Liver (tissue), 3 donors: ENCODE measurements at regions not wholly inside any gene's neighbourhood (a gene's known extent, or its start where the extent isn't known, plus 50 kb on each side); places are given as distances from the start of the nearest gene placed in this dataset.

Experiments
- CTCF ChIP-seq: fragments of 150-350 bp; IDR thresholded peaks from 2 replicates; pipeline ENCODE4 v1.5.1; 2017; ENCODE audit warnings: improper control_type of control experiment, low read depth, low read length; ENCODE audit not compliant: missing input control
- JUND ChIP-seq, 2 donors: IDR thresholded peaks; 2 replicates each; pipeline ENCODE4 v1.6.1; 2016; ENCODE audit warnings: antibody characterized with exemption in 2 of 2
- RAD21 ChIP-seq, 2 donors: IDR thresholded peaks; 2 replicates each; pipeline ENCODE4 v1.6.1; 2016; ENCODE audit warnings: antibody characterized with exemption in 2 of 2, mild to moderate bottlenecking in 2 of 2
- REST ChIP-seq: IDR thresholded peaks from 2 replicates; pipeline ENCODE4 v1.6.1; 2016; ENCODE audit warnings: antibody characterized with exemption, mild to moderate bottlenecking
- RXRA ChIP-seq, 2 donors: IDR thresholded peaks; 2 replicates each; pipeline ENCODE4 v1.6.1; 2017 to 2018; ENCODE audit warnings: antibody characterized with exemption in 2 of 2, mild to moderate bottlenecking in 1 of 2
- TF ChIP-seq, protein P1 (sequence below): IDR thresholded peaks from 2 replicates; pipeline ENCODE4 v1.6.1; 2016; ENCODE audit warnings: antibody characterized with exemption
- donor health status: healthy.
- donor health status: healthy.

DNA sequence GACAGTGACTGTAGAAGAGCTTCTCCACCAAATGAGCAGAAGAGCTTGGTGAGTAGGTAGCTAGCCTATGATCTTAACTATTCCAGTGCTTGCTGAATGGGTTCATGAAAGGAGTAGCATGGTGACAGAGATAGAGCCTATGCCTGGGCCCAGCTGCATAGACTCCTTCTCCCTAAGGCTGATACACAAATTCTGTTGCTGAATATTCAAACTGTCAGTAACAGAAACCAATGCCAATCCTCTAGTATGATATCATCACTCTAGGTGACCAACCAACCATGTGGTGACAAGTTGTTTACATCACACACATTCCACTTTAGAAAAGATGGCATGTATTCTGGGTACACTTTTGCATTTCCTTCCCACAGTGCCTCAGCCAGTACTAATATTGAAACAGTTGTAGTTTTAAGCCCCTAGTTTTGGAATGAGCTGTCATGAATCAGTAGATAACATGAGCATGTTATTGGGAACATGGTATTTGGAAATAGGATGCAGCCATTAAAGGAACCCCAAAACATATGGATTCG is 103.4 kb upstream of the GRXCR1 start:
- TF ChIP-seq CTCF (no peak), JUND (IDR thresholded peaks at IDR 0.05) (no peak), RAD21 (IDR thresholded peaks at IDR 0.05) (no peak), RXRA (IDR thresholded peaks at IDR 0.05) (no peak), REST (no peak)
- TF ChIP-seq, protein P1, sequence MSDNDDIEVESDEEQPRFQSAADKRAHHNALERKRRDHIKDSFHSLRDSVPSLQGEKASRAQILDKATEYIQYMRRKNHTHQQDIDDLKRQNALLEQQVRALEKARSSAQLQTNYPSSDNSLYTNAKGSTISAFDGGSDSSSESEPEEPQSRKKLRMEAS, result no peak
